ENCODE measurements at regions not wholly inside any gene's neighbourhood (a gene's known extent, or its start where the extent isn't known, plus 50 kb on each side); places are given as distances from the start of the nearest gene placed in this dataset.

- TF ChIP-seq CTCF (IDR thresholded peaks at IDR 0.05; ENCODE audit: low read depth, low read length, poor library complexity, severe bottlenecking) (no peak), EZH2phosphoT487 (IDR thresholded peaks at IDR 0.05; ENCODE audit: borderline replicate concordance, low read length) (no peak)
Measured at GRCh38 chr6:15970517-15970916, 158.4 kb upstream of the MYLIP start.

All from DOHH2 (cell line).